Fibroblast of skin of right biceps (primary cell): ENCODE measurements at regions not wholly inside any gene's neighbourhood (a gene's known extent, or its start where the extent isn't known, plus 50 kb on each side); places are given as distances from the start of the nearest gene placed in this dataset.
"Not testable (repeated sequence)": the region's sequence is repeated elsewhere in the genome, so short reads cannot be mapped to it uniquely, and the experiment has no call there.

ENCODE experiments used
- DNase-seq: peaks from one replicate; pipeline ENCODE4 v3.0.0-alpha.2; 2013

DNA sequence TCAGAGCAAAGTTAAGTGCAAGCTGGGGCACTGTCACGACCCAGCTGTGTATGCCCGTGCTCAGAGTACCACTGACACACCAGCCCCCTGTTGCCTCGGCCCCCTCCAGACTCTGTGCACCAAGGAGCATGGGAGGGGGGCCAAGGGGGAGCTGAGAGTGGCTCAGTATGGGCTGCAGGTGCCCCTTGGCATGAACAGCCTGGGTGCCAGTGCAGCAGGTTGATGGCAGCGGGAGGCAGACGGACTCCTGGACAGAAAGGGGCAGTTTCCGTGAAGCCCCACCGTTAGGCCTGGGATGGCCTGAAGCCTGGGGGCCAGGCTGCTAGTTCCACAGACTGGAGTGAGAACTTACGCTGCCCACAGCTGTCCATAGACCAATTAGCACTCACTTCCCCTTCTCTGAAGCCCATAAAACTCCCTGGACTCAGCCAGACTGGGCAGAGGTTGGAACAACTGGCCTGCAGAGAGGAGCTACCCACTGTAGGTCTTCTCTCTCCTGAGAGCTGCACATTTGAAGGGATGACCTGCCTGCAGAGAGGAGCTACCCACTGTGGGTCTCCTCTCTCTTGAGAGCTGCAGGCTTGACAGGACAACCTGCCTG is 182.8 kb downstream of the DEPDC1B start:
- no peak for DNase-seq

DNA sequence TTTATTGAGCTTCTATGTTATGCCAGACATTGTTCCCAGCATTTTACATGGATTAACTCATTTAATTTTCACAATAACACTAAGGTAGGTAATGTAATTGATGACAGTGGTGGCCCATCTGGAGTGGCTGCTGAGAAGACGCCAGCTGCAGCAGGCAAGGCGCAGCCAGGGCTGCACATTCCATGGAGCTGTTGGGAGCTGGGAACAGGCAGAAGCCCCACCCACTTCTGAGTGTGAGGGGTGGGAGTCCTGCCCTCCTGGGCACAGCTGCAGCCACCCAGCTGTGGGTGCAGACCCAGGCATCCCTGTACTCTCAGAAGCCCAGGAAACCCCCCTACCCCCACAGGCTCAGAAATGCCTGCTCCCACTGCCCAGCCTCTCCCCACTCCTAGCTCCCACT is 183.3 kb downstream of the DEPDC1B start:
- DNase-seq: no peak

DNA sequence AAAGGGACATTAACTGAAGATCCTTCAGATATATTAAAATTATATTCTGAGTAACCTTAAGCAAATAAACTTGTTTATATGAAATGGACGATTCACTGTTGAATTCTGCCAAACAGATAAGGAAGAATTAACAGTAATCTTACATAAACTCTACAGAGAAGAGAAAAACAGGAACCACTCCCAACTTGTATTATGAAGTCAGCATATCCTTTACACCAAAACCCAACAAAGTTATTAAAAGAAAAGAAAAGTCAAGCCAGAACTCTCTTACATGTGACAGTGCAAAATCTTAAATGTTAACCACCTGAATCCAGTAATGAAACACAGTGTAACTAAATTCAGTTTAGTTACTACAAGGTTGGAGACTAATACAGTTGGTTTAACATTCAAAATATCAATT is 185.8 kb downstream of the DEPDC1B start:
- DNase-seq: no peak

DNA sequence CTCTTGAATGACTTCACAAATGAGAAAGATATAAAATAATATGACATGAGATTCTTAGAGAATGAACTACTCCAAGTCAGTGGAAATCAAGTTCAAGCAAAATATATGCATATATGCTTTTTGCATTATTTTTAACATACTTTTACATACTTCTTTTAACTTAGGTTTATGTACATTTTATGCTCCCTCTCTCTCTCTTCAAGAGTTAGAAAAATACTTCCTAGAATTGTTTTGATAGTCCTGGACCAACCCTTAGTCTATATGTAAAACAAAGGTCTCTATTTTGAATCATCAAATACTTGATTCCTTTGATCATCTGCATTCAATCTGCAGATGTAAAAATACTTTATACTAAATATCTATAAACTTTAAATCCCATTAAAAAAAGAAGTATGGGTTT is 187.8 kb downstream of the DEPDC1B start:
- DNase-seq: no peak

DNA sequence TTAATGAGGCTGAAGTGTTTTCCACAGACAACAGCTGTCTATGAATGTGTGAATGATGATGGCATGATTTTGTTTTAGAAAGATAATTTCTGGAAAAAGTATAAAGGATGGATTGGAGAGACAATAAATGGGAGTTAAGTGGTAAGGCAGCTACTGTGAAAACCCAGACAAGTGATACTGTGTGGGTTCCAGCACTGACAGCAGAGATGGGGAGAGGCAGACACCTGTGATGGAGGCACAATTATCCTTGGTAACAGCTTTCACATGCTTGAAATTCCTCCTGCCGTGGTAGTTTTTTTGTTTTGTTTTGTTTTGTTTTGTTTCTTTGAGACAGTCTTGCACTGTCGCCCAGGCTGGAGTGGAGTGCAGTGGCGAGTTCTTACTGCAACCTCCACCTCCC is 189.3 kb downstream of the DEPDC1B start:
- DNase-seq: no peak

DNA sequence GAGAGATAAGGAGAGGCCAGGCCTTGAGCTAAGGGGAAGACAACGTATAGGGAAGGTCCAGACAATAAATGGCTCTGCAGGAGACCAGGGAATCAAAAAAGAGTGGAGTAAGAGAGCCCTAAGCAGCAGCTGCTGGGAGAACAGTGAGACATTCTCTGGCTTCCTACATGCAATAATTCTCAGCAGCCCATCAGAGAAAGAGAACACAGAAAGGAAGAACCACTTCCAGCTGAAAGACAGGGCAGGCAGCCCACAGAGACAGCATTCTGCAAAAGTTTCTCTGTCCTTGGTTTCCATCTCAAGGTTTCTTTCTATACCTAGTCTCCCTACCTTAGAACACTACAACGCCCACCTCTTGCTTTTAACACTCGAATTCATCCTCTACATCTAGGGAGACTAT is 189.9 kb downstream of the DEPDC1B start:
- no peak for DNase-seq

DNA sequence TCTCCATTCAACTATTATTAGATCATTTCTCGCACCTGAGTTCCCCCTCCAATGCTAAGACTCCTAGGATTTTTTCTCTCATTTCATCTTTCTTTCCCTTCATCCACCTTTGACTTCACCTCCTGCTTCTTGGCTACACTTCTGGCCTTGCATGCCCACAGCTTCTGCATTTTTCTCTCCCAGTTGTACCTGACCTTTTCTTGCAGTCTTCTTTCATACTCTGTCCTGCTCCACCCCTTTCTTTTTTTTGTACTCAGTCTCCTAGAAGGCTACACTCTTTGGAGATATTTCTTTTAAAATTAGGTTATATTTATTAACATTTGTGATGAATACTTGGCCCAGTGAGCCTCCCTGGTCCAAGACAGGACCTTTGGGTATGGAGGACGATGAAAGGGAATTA is 190.4 kb downstream of the DEPDC1B start:
- DNase-seq: no peak

DNA sequence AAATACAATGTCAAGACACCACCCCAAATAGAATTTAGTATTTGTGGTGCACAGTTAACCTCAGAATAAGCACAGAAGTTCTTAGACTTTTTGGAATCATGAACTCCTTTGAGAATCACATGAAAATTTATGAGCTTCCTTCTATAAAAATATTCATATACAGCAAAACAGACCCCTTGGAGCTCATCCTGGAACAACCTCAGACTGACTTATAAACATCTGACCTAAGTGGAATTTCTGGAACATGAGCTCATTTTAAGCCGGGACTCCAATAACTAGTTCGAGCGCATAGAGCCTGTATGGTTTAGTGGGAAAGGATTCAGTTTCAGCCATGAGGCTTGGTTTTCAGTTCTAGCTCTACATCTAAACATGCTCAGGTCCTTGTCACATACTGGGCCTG is 192.3 kb downstream of the DEPDC1B start:
- peak; percentile 57 for DNase-seq

DNA sequence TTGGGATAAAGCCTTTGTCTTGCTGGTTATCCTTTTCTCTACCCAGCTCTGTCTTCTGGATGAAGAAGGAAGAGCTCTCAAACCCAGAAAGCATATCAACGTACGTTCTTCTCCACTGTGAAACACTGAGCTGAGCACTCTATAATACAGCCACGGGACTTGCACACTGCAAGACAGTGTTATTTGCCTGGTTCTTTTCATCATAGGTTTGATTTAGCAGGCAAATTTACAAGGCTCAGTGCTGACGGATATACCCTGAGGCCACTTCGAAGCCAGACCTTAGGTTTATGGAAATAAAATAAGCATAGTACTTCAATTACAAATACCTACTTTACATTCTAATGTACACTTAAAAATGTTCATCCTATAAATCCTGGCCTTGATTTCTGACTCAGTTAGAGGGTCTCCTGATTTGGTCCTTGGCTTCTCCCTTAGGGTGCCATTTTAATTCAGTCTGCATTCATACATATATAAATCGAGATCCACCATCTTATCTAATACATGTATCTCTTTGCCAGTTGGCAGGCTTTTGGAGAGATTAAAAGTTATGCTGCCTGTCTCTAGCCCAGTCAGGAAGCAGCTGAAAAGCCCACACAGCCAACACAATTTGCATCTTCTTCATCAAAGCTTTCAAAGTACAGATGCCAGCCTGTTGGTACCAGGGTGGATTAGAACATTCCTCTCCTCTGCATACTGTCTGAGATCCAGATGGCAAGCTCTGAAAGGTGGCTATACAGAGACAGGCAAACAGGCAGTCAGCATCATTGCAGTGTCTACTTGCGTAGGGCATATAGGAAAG is 194.4 kb downstream of the DEPDC1B start:
- DNase-seq: no peak

DNA sequence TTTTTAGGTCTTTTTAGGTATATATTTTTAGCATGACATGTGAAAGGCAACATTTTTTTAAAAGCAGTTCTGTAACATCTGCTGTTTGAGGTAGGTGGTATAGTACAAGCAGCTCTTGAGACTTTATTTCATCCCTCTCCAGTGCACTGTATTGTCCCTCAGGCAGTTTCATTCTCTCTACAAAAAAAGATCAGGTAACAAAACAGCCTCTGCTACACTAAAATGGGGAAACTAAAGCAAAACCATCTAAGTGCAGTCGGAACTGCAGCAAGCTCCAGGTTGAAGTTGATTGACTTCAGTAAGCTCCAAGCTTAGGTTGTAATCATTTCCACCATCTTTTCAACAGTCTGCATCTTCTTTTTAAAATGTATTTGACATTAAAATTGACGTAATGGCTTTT is 195.6 kb downstream of the DEPDC1B start:
- no peak for DNase-seq

DNA sequence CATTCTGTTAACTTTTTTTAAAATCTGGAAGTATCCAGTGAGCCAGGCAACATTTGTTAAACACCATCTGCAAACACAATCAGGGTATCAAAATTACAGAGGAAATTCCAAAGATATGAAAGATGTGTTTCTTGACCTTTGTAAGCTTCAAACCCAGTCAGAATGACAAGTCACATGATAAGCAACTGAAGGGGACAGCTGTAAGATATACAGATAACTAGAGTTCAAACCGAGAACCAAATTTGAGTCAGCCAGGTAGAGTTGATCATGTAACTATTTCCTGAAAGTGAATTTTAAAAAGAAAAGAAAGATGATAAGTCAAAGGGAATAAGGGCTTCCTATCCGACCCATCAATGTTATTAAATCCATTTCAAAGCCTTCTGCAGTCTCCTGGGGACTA is 196.2 kb downstream of the DEPDC1B start:
- no peak for DNase-seq

DNA sequence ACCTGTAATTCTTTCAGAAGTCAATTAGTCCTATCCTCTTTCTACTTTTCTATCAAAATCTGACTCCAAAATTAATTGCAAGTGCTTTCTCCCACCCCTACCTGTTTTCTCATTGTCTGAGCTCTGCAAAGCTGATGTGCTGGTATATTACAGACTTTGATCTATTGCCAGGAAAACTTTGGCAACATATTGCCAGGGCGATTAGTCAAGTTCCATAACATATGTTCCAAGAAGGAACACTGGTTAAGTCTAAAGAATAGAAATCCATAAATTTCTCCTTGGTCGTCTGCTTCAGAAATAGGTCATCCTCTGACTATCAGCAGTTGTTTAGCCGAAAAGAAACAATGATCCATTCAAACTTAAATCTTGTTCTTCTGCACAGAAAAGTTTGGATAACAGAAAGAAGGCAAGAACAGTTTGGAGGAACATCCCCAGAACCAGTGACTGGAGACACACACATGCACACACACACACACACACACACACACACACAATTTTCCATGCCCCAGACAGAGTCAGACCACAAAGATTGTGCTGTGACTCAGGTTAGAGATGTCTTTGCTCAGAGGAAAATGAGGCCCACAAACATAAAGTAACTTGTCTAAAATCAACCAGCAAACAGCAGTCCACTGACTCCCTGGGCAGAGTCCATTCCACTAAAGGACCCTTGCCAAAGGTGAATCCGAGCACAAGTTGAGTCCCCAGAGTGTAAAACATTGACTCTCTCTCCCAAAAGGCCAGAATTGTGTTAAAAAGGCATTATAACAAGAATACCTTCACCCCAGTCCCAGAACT is 202.1 kb downstream of the DEPDC1B start:
- DNase-seq: peak; percentile 70

DNA sequence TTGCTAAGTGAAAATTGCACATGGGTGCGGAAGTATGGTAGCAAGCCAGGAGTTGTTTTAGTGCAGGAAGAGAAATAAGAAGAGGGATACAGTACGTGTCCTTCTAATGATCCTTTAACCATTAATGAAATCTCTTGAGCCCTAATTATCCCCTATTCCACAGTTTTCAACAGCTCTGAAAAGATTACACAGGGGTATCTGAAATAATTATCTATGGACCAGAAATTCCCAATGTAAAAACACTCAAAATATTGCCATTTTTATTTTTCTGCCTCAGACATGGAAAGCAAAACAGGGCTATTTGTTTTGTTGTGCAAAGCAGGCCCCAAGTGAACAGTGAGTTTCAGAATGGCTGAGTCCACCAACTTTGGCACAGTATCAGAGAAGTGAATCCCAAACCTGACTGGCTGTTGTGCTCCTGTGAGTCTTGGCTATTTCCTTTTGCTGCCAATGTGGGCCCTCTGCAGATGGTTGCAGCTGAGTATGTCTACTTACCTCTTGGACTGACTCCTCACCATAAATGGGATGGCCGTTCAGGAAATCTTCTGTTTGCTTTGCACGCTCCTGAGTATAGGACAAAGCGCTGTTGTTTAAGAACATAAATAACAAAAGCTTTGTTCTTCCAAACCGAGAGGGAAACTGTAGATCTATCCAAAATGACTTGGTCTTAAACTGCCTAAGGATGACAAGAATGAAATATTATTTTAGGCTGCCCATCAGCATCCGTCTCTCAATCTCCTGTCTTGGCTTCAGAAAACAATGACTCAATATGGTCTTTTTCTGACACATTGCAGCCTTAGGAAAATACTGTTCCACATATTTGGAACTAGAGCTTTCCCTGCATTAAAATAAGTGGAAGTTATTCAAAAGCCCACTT is 204.1 kb downstream of the DEPDC1B start:
- DNase-seq: no peak

DNA sequence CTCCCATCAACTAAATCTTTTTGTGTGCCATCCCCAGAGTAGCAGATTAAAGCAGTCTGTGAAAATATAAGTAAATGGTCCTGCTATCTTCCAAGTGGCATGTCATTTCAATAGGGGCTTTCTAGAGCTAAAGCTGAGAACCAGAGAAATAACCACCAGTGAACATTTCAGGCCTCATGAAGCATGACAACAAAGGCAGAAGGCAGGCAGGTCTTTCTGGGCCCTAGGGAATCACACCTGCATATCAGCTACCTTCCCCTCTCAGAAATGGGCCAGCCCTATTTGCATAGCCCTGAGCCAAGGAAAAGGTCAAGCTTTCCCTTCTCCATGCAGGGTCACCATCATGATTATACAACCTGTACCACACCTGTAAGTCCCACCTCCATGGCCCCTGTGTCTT is 205.3 kb downstream of the DEPDC1B start:
- no peak for DNase-seq

DNA sequence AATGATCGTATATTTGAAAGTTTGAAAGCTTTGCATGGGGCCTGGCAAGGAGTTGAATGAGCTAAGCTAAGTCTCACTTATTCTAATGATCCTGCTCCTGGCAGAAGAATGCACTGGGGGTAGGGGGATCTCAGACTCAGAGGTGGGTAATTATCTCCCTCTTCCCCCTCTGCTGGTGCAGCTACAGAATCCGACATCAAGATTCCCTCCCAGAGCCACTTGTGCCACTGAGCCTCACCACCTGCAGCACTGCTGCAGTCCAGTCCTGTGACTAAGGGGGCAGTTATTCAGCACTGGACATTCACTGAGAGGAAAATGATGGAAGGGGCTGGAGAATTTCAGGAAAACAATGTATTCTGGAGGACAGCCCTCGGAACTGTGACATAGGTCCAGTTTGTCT is 205.8 kb downstream of the DEPDC1B start:
- no peak for DNase-seq

DNA sequence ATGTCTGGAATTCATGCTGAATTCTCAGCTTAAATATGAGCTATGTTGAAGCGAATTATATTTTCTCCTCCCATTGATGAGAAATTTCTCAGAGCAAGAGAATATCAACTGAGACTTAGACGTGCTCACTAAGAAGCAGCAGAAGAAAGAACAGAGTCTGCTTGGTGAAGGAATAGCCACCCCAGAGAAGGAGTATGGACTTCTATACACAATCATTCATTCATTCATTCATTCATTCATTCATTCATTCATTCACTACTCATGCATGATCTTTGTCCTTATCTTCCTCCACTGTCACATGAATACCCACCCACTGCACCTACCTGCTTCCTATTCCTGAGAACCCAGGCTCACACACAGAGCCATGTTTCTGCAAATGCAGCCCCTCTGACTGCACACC is 206.6 kb downstream of the DEPDC1B start:
- no peak for DNase-seq

DNA sequence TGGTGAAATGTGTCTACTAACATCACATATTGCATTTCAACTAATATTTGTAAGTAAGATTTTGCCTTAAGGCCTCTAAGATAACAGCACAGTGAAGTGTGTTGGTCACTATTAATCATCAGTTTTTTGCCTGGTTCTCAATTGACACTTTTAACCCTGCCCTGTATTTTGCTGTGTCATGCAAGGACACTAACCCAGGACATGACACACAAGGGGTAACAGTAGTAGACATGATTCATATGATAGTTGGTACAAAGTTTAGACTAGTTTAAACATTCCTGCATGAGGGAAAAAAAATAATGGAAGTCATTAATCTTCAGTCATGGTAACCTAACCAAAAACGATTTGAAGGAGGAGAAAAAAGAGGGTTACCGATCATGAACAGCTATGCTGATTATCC is 207.0 kb downstream of the DEPDC1B start:
- peak; percentile 44 for DNase-seq

DNA sequence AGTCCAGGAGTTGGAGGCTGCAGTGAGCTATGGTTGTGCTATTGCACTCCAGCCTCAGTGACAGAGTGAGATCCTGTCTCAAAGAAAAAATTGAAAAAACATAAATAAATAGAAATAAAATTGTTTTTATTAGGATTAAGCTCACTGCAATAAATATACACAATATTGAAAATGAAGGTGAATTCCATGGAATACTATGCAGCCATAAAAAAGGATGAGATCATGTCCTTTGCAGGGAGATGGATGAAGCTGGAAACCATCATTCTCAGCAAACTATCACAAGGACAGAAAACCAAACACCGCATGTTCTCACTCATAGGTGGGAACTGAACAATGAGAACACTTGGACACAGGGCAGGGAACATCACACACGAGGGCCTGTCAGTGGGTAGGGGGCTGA is 207.6 kb downstream of the DEPDC1B start:
- not testable (repeated sequence) for DNase-seq

DNA sequence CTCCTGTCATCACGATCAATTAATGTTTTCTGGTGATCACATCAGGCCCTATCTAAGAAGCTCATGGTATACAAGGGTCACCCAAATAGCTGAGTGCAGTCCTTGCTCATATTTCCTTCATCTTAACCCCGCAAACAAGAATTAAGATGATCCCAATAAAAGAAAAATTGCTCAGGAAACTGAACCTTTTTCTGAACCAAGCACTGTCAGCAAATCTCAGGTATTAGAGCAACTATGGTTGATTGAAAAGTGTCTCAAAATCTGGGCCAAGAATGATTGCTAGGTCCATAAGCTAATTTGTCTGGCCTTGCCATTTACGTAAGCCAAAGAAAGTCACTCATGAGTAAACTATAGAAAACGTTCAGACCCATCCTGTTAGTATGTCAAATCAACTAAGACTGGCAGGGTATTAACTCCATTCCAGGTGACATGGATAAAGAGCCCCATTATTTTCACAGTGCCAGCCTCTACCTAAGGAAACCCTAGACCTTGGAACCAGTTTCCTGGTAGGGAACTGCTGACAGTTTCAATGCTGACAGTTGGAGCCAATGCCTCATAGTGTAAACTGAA is 209.3 kb downstream of the DEPDC1B start:
- DNase-seq: no peak

DNA sequence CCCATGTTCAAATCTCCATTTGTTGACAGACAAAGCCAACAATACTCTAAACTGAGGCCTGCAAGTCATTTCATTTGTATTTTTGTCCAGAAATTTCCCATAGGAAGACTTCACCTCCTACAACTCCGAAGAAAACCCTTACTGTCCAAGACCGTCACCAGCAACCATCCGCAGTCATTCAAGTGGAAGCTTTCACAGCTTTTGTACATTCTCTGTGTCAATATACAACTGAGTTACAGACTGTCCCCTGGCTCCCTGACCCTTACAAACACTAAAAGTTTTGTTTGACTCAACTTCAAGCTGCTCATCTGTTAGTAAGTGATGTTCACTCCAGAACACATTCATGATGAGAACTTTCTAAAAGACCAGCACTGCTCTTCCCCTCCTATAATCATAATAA is 210.1 kb downstream of the DEPDC1B start:
- DNase-seq: no peak

DNA sequence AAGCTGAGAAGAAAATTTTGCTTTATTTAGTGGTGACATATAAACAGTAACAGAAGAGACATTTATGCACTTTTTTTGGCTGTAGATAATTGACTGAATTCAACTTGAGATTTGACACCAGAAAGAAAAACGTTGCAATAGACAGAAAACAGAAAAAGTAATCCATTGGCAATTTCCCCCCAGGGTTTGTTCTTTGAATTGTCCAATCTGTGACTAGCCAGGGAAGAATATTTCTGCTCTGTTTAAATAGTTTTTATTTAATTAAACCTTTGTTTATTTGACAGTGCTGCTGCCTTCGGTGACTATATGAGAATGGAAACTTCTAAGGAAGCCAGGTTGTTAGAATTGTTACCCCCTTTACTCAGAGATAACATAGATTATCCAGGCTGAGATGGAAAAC is 210.6 kb downstream of the DEPDC1B start:
- DNase-seq: no peak

DNA sequence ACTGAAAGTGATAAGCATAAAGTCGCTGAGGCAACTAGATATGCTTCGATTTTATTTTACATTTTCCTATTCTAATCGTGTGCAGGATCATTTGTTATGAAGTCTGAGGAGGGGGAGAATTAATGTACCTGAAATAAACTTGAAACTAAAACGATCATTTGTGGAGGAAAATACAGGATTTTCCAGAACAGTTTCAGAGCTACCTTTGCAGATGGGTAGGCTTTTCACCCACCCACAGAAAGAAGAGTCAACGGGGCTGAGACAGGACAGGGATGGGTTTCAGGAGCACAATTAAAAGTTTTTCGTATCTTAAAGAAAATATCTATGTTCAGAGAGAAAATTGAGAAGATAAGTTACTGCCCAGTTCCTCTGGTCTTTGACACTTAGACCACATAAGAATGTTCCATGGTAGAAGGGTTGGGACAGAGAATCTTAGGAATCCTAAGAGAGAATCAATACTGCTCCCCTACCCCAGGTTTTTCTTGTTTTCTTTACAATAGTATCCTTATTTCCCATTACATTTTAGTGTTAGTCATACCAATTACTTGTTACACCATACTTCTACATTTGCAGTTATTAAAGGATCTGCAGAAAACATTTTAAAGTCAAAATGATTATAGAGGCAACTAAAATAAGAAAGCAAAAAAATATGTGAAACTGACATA is 211.4 kb downstream of the DEPDC1B start:
- DNase-seq: no peak
